ENCODE measurements at regions not wholly inside any gene's neighbourhood (a gene's known extent, or its start where the extent isn't known, plus 50 kb on each side); places are given as distances from the start of the nearest gene placed in this dataset.
"Not testable (repeated sequence)": the region's sequence is repeated elsewhere in the genome, so short reads cannot be mapped to it uniquely, and the experiment has no call there.

- no peak for DNase-seq
Observed at GRCh38 chr20:50435397-50436051, 74.7 kb upstream of the PTPN1 start.

DNA sequence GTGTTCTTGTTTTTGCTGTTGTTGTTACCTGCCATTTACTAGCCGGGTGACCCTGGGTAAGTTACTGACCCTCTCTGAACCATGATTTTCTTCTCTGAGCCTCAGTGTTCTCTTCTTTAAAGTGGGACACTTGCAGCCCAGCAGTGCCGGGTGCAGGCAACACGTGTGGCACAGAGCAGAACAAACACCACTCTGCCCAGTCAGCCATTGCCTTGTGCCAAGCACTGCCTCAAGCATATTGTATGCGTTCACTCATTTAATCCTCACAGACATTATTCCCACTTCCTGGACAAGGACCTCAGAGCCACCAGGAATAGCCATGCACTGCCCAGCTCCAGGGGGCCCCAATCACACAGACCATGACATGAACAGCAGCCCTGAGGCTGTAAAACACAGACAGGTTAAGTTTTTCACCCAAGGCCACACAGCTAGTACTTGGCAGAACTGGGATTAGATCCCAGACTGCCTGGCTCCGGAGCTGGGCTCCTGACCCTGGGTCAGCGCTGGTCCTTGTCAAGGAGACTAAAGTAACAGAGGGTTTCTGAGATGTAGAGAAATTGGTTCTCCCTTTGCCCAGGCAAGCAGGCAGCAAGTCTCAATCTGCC lies 74.0 kb upstream of the PTPN1 start:
- DNase-seq = no peak

- no peak for DNase-seq
Observed at GRCh38 chr20:50436696-50437095, 73.5 kb upstream of the PTPN1 start.

DNA sequence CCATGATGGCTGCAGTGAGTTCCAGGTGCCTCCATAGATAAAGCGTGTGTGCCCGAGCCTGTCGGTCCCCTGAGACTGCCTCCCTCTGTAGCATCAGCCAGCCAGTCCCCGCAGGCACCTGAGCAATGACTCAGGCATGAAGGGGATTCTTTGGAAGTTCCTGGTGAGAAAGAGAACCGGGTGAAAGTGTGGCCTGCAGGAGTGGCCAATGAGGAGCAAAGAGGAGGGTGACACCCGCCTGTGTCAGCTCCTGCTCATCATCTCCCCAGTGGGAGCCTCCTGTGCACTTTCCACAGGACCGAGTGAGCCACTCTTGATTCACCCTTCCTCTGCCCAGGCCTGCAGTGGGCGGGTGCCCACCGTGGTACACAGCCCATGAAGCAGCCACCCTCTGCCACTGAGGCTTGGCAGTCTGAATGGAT lies 71.2 kb upstream of the PTPN1 start:
- no peak for DNase-seq

GRCh38 chr20:50439539-50440453 lies 70.4 kb upstream of the PTPN1 start:
- no peak for DNase-seq

- no peak for DNase-seq
Observed at GRCh38 chr20:50442512-50442911, 67.7 kb upstream of the PTPN1 start.

DNA sequence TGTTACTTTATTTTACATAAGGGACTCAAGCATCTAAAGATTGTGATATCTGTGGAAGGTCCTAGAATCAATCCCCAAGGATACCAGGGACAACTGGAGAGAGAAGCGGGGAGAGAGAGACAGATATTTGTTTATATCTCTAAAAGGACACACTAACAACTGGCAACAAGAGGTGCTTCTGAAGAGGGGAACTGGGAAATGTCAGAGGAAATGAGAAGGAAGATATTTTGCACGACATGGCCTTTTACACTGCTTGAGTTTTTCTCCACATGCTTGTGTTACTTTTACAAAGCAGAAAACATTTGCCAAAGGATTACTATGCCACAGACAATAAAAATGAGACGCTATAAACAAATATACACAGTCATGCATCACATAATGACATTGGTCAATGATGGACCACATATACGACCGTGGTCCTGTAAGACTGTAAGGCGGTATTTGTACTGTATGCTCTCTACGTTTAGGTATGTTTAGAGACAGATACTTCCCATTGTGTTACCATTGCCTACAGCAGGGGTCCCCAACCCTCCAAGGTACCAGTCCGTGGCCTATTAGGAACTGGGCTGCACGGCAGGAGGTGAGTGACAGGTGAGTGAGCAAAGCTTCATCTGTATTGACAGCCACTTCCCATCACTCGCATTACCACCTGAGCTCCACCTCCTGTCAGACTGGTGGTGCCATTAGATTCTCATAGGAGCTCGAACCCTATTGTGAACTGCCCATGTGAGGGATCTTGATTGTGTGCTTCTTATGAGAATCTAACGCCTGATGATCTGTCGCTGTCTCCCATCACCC lies 64.6 kb upstream of the PTPN1 start:
- no peak for DNase-seq

- DNase-seq = no peak
Observed at GRCh38 chr20:50446351-50447101, 63.7 kb upstream of the PTPN1 start.

- DNase-seq = no peak
Observed at GRCh38 chr20:50447102-50447804, 62.9 kb upstream of the PTPN1 start.

GRCh38 chr20:50447817-50448216 lies 62.4 kb upstream of the PTPN1 start:
- DNase-seq = no peak

GRCh38 chr20:50448625-50449403 lies 61.4 kb upstream of the PTPN1 start:
- not testable (repeated sequence) for DNase-seq

DNA sequence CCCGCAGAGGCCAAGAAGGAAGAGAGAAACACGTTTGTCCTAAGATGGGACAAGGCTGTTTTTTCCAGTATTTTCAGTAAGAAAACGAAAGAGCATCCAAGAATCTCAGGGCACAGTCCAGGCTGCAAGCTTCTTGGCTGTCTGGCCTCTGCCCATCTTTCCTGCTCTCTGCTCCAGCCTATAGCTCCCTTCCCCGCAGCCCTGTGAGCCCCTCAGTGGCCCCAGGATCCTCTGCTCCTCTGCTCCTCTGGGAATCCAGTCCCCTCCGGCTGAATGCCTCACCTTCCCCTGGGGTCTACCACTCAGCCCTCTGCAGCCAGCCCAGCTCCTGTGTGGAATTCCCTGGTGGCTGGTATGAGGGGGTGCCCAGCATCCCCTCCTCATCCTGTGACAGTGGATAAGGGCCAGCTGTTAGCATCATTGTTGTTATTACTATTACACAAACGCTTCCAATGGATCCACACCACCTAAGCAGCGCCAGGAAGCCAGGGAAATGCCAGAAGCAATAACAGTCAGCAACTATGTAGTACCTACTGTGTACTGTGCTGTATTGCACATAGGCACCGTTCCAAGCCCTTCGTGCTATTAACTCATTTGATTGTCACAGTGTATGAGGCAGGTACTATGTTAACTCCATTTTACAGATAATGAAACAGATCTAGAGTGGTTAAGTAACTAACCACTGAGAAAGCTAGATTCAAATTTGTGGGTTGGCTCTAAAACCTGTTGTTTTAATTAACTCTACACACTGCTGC lies 60.3 kb upstream of the PTPN1 start:
- no peak for DNase-seq

GRCh38 chr20:50450493-50450826 lies 59.7 kb upstream of the PTPN1 start:
- no peak for DNase-seq

DNA sequence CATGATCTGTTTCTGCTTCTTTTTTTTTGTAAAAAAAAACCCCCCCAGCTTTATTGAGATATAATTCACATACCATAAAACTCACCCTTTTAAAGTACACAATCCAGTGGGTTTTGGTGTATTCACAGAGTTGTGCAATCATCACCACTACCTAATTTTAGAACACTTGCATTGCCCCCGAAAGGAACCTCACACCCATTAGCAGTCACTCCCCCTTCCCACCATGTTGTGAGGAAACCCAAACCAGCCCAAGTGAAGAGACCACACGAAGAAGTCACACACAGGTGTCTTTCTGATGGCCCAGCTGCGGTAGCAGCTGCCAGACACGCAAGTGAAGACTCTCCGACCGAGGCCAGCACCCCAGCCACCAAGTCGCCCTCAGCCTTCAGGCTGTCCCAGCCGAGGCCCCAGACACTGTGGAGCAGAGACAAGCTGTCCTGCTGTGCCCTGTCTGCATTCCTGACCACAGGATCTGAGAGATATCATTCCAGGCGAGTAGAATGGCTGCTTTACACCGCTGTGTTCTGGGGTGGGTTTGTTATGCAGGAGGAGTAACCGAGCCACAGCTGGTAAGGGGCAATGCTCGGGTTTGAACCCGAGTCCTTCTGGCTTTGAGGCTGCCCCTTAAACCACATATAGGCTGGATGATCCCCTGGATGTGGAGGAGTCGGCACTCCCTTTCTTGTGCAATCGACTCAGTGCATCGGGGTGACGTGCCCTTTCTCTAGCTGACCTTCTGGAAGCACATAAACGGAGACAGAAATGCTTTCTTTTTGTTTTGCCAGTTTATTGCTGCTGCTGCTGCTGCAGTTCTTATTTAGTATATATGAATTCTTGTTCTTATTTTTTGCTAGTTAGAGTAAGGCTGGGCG lies 59.1 kb upstream of the PTPN1 start:
- DNase-seq = no peak

- DNase-seq = not testable (repeated sequence)
Observed at GRCh38 chr20:50451792-50452425, 58.3 kb upstream of the PTPN1 start.

DNA sequence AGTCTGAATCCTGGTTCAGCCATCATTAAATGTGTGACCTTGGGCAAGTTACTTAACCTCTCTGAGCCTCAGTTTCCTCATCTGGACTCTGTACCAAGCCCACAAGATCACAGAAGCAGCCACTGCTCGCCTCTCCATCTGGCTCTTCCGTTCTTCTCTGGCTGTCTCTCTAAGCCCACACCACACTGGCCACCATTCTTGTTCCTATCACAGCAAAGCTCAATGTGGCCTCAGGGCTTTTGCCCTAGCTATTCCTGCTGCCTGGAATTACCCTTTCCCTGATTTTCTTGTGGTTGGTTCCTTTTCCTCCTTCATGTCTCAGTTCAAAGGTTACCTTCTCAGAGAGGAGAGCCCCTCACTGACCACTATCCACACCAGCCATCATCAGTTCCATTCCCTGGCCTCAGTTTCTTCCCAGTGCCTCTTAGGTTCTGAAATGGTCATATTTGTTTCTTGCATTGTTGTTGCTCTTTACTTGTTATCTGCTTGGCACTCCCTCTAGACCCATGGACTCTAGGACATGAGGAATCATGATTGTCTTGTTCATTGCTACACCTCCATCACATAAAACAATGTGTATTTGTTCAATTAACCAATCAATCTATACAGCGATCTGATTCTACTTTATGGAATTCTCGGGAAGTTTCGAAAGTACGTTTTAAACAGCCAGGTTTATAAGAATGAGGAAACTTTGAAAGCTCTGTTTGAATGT lies 56.5 kb upstream of the PTPN1 start:
- DNase-seq = no peak

- not testable (repeated sequence) for DNase-seq
Observed at GRCh38 chr20:50455245-50455644, 54.9 kb upstream of the PTPN1 start.
